IPS-18c (cell line): ENCODE measurements at regions not wholly inside any gene's neighbourhood (a gene's known extent, or its start where the extent isn't known, plus 50 kb on each side); places are given as distances from the start of the nearest gene placed in this dataset.
"Not testable (repeated sequence)": the region's sequence is repeated elsewhere in the genome, so short reads cannot be mapped to it uniquely, and the experiment has no call there.

ENCODE experiments used
- H3K4me3 ChIP-seq: 2 replicates; pipeline ENCODE4 v1.7.0; 2013; ENCODE audit warnings: low read depth, mild to moderate bottlenecking, low read length, moderate library complexity; ENCODE audit not compliant: insufficient read depth
- H3K9me3 ChIP-seq: one replicate; pipeline ENCODE4 v1.6.1; 2013; ENCODE audit warnings: mild to moderate bottlenecking, low read length, moderate library complexity; ENCODE audit not compliant: control insufficient read depth, insufficient read depth

GRCh38 chr10:8245814-8246142, 191.3 kb downstream of the GATA3 start:
- no peaks in the 10 kb centered on the region for H3K9me3 ChIP-seq
- no peak overlapping the region for H3K4me3 ChIP-seq

GRCh38 chr10:8246548-8246947, 192.1 kb downstream of the GATA3 start:
- H3K9me3 ChIP-seq: no peaks in the 10 kb centered on the region
- H3K4me3 ChIP-seq: no peak overlapping the region

GRCh38 chr10:8247191-8247590, 192.7 kb downstream of the GATA3 start:
- no peak overlapping the region for H3K4me3 ChIP-seq
- no peaks in the 10 kb centered on the region for H3K9me3 ChIP-seq

GRCh38 chr10:8248868-8249267, 194.4 kb downstream of the GATA3 start:
- Histone ChIP-seq H3K9me3 (no peaks in the 10 kb centered on the region), H3K4me3 (no peak overlapping the region)

GRCh38 chr10:8254350-8254749, 199.9 kb downstream of the GATA3 start:
- H3K9me3 ChIP-seq: no peaks in the 10 kb centered on the region

GRCh38 chr10:8255301-8255700, 200.8 kb downstream of the GATA3 start:
- no peak overlapping the region for H3K4me3 ChIP-seq
- no peaks in the 10 kb centered on the region for H3K9me3 ChIP-seq

More at GRCh38 chr10:8254350-8254749, 199.9 kb downstream of the GATA3 start:
- H3K4me3 ChIP-seq: no peak overlapping the region

GRCh38 chr10:8260645-8261044, 206.2 kb downstream of the GATA3 start:
- Histone ChIP-seq H3K9me3 (no peaks in the 10 kb centered on the region), H3K4me3 (no peak overlapping the region)

- H3K4me3 ChIP-seq: no peak overlapping the region
- H3K9me3 ChIP-seq: no peaks in the 10 kb centered on the region
These were observed 207.8 kb downstream of the GATA3 start for GRCh38 chr10:8262317-8262716.

GRCh38 chr10:8269976-8270375, 215.5 kb downstream of the GATA3 start:
- Histone ChIP-seq H3K4me3 (no peak overlapping the region), H3K9me3 (no peaks in the 10 kb centered on the region)

GRCh38 chr10:8272794-8273425, 218.4 kb downstream of the GATA3 start:
- Histone ChIP-seq H3K4me3 (no peak overlapping the region), H3K9me3 (no peaks in the 10 kb centered on the region)

GRCh38 chr10:8273749-8274148, 219.3 kb downstream of the GATA3 start:
- Histone ChIP-seq H3K9me3 (no peaks in the 10 kb centered on the region), H3K4me3 (no peak overlapping the region)

GRCh38 chr10:8275911-8276310, 221.4 kb downstream of the GATA3 start:
- H3K4me3 ChIP-seq: no peak overlapping the region
- no peaks in the 10 kb centered on the region for H3K9me3 ChIP-seq

GRCh38 chr10:8278099-8278498, 223.6 kb downstream of the GATA3 start:
- Histone ChIP-seq H3K4me3 (no peak overlapping the region), H3K9me3 (no peaks in the 10 kb centered on the region)

GRCh38 chr10:8279598-8279997, 225.1 kb downstream of the GATA3 start:
- H3K9me3 ChIP-seq: no peaks in the 10 kb centered on the region
- H3K4me3 ChIP-seq: no peak overlapping the region

GRCh38 chr10:8280946-8281345, 226.5 kb downstream of the GATA3 start:
- H3K9me3 ChIP-seq: no peaks in the 10 kb centered on the region
- H3K4me3 ChIP-seq: no peak overlapping the region

GRCh38 chr10:8282340-8282739, 227.9 kb downstream of the GATA3 start:
- no peaks in the 10 kb centered on the region for H3K9me3 ChIP-seq
- no peak overlapping the region for H3K4me3 ChIP-seq

GRCh38 chr10:8283166-8283905, 228.8 kb downstream of the GATA3 start:
- Histone ChIP-seq H3K4me3 (no peak overlapping the region), H3K9me3 (no peaks in the 10 kb centered on the region)

GRCh38 chr10:8283986-8284385, 229.5 kb downstream of the GATA3 start:
- no peaks in the 10 kb centered on the region for H3K9me3 ChIP-seq
- H3K4me3 ChIP-seq: no peak overlapping the region

- not testable (repeated sequence) for H3K9me3 ChIP-seq, H3K4me3 ChIP-seq
These were observed 231.5 kb downstream of the GATA3 start for GRCh38 chr10:8285970-8286369.
